ENCODE measurements at regions not wholly inside any gene's neighbourhood (a gene's known extent, or its start where the extent isn't known, plus 50 kb on each side); places are given as distances from the start of the nearest gene placed in this dataset.

DNA sequence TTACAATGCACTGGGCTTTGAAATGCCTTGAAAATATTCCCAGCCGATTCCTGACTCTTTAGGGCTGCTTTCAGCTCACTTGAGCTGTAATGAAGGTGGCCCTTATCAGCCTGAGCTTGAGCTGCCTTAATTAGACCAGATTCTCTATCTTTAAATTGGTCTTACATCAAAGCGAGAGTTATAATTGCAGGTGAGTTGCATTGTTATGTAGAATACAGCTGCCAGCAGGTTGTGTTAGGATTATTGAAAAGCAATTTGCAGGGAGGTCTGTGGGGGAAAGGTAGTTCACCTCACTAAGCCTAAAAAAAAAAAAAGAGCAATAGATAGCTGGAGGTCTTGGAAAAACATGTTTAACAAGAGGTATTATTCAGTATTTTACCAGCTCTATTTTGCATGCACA lies 142.2 kb upstream of the HABP2 start:
- CTCF ChIA-PET, result interaction anchor here (1.5 kb wide), 1 partner anchor 26 kb away, joined by 3 read pairs; no protein-coding TSS in a partner anchor
- TF ChIP-seq, protein P1, sequence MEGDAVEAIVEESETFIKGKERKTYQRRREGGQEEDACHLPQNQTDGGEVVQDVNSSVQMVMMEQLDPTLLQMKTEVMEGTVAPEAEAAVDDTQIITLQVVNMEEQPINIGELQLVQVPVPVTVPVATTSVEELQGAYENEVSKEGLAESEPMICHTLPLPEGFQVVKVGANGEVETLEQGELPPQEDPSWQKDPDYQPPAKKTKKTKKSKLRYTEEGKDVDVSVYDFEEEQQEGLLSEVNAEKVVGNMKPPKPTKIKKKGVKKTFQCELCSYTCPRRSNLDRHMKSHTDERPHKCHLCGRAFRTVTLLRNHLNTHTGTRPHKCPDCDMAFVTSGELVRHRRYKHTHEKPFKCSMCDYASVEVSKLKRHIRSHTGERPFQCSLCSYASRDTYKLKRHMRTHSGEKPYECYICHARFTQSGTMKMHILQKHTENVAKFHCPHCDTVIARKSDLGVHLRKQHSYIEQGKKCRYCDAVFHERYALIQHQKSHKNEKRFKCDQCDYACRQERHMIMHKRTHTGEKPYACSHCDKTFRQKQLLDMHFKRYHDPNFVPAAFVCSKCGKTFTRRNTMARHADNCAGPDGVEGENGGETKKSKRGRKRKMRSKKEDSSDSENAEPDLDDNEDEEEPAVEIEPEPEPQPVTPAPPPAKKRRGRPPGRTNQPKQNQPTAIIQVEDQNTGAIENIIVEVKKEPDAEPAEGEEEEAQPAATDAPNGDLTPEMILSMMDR (IDR thresholded peaks at IDR 0.05; ENCODE audit: control extremely low read depth, extremely low read depth, low read depth, missing control alignments), result no peak
- DNase-seq (ENCODE audit: extremely low spot score), result no peak
- POLR2A ChIA-PET, result no interaction called here

GRCh38 chr10:113411456-113411855 lies 141.4 kb upstream of the HABP2 start:
- no peak for DNase-seq (ENCODE audit: extremely low spot score)
- ChIA-PET CTCF (interaction anchor here (1.5 kb wide), 1 partner anchor 26 kb away, joined by 3 read pairs; no protein-coding TSS in a partner anchor), POLR2A (no interaction called here)
- TF ChIP-seq, protein P1 (IDR thresholded peaks at IDR 0.05; ENCODE audit: control extremely low read depth, extremely low read depth, low read depth, missing control alignments), result no peak

GRCh38 chr10:113412161-113412560 lies 140.7 kb upstream of the HABP2 start:
- ChIA-PET CTCF (no interaction called here), POLR2A (no interaction called here)
- no peak for DNase-seq (ENCODE audit: extremely low spot score)
- TF ChIP-seq, protein P1 (IDR thresholded peaks at IDR 0.05; ENCODE audit: control extremely low read depth, extremely low read depth, low read depth, missing control alignments), result no peak

DNA sequence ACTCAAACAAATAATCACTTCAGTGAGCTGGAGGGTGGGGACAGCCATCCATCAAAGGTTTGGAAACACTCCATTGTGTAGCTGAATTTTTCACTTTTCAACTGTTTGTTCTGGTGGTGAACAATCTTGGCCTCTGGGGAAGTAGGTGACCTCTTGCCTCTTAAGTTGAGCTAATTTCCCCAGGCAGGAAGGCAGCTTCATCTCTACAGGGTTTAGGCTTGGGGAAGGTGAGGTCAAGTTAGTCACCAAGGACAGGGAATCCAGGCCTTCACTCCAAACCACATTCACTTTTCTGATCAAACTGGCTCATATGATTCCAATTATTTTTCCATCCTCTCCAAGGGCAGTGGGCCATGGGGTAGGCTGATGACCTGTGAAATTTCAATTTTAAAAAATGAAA lies 138.3 kb upstream of the HABP2 start:
- TF ChIP-seq, protein P1 (IDR thresholded peaks at IDR 0.05; ENCODE audit: control extremely low read depth, extremely low read depth, low read depth, missing control alignments), result no peak
- CTCF ChIA-PET, result interaction anchor here (0.8 to 1.2 kb wide), 2 partner anchors 18 to 26 kb away, joined by 3 read pairs; no protein-coding TSS in a partner anchor
- POLR2A ChIA-PET, result no interaction called here
- DNase-seq (ENCODE audit: extremely low spot score), result no peak

DNA sequence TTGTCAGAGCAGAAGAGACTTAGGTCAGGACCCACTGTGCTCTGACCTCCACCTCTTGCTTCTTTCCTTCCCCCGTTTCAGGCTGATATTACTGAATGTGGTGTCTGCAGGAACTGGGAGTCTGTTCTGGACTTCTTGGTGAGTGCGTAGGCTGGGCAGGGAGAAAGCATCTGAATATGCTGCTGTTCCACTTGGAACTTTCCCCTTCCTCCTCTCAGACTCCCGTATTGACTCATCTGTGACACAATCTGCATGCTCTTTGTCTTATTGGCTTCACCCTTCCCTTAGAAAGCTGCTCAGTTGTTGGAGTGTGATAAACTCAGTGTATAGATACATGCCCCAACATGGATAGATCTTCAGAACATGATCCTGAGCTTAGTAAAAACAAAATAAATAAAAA lies 137.6 kb upstream of the HABP2 start:
- TF ChIP-seq, protein P1 (IDR thresholded peaks at IDR 0.05; ENCODE audit: control extremely low read depth, extremely low read depth, low read depth, missing control alignments), result no peak
- no peak for DNase-seq (ENCODE audit: extremely low spot score)
- ChIA-PET POLR2A (no interaction called here), CTCF (interaction anchor here (1.0 to 1.2 kb wide), 2 partner anchors 11 to 38 kb away, joined by 3 read pairs; no protein-coding TSS in a partner anchor)

GRCh38 chr10:113420057-113420732 lies 132.7 kb upstream of the HABP2 start:
- ChIA-PET CTCF (no interaction called here), POLR2A (no interaction called here)
- no peak for DNase-seq (ENCODE audit: extremely low spot score)
- TF ChIP-seq, protein P1 (IDR thresholded peaks at IDR 0.05; ENCODE audit: control extremely low read depth, extremely low read depth, low read depth, missing control alignments), result no peak
